Vagina (tissue), 2 donors: ENCODE measurements at regions not wholly inside any gene's neighbourhood (a gene's known extent, or its start where the extent isn't known, plus 50 kb on each side); places are given as distances from the start of the nearest gene placed in this dataset.

Experiments used
- DNase-seq, 2 donors: peaks; one replicate each; pipeline ENCODE4 v3.0.0-alpha.2; 2017; ENCODE audit errors: extremely low spot score in 2 of 2
- H3K27ac ChIP-seq: fragments of 200-600 bp; sonication (generic); one replicate; pipeline ENCODE4 v1.5.1; 2019
- H3K27me3 ChIP-seq: fragments of 200-600 bp; sonication (generic); one replicate; pipeline ENCODE4 v1.5.1; 2019
- H3K36me3 ChIP-seq, 2 donors: fragments of 200-600 bp; sonication (generic); one replicate each; pipeline ENCODE4 v1.5.1; 2017 to 2019
- H3K4me1 ChIP-seq: fragments of 200-600 bp; sonication (generic); one replicate; pipeline ENCODE4 v1.5.1; 2019
- H3K4me3 ChIP-seq, 2 donors: fragments of 200-600 bp; sonication (generic); 1 replicate in 1 of 2; 2 replicates in 1 of 2; pipeline ENCODE4 v1.5.1; 2016 to 2019
- H3K9me3 ChIP-seq: fragments of 200-600 bp; sonication (generic); one replicate; pipeline ENCODE4 v1.5.1; 2019
- CTCF ChIP-seq, 3 experiments: fragments of 450-650 bp in 2 of 3; fragments of 200-600 bp in 1 of 3; sonication (generic) in 1 of 3; IDR thresholded peaks; one replicate each; pipeline ENCODE4 v1.5.1; 2017 to 2019; ENCODE audit warnings: antibody characterized with exemption in 3 of 3, mild to moderate bottlenecking in 2 of 3, moderate library complexity in 2 of 3
- POLR2A ChIP-seq, 2 donors: fragments of 450-650 bp; IDR thresholded peaks; one replicate each; pipeline ENCODE4 v1.6.1; 2017; ENCODE audit warnings: antibody characterized with exemption in 2 of 2, mild to moderate bottlenecking in 2 of 2, moderate library complexity in 2 of 2
- POLR2AphosphoS5 ChIP-seq, 2 donors: sonication (generic); formaldehyde crosslinking; IDR thresholded peaks; one replicate each; pipeline ENCODE4 v1.9.0; 2017; ENCODE audit warnings: antibody characterized with exemption in 2 of 2, mild to moderate bottlenecking in 2 of 2, low read depth in 1 of 2; ENCODE audit not compliant: insufficient read depth in 1 of 2
- intact Hi-C: fragments of 100-400 bp; cut with DNase I; formaldehyde crosslinking; loops from one replicate; pipeline ENCODE4 v1.15.1; 2023

GRCh38 chr2:145495590-145495989 is 975.7 kb upstream of the ZEB2 start:
- Histone ChIP-seq H3K27ac (no peak overlapping the region), H3K4me1 (no peaks in the 10 kb centered on the region), H3K36me3 (no peaks in the 10 kb centered on the region), H3K27me3 (no peaks in the 10 kb centered on the region), H3K4me3 (no peak overlapping the region), H3K9me3 (no peaks in the 10 kb centered on the region)
- TF ChIP-seq POLR2A (IDR thresholded peaks at IDR 0.05), result no peak
- TF ChIP-seq CTCF (IDR thresholded peaks at IDR 0.05), result no peak
- no peak for TF ChIP-seq POLR2AphosphoS5 (IDR thresholded peaks at IDR 0.05; ENCODE audit: insufficient read depth in 1 of 2, low read depth in 1 of 2)
- intact Hi-C loops, result no loop called here
- DNase-seq, result no peak

GRCh38 chr2:145494441-145494840 is 974.5 kb upstream of the ZEB2 start:
- H3K4me3 ChIP-seq, result no peak overlapping the region
- H3K27ac ChIP-seq, result no peak overlapping the region

GRCh38 chr2:145488571-145488970 is 968.7 kb upstream of the ZEB2 start:
- DNase-seq, result no peak
- Histone ChIP-seq H3K27ac (no peak overlapping the region), H3K27me3 (no peaks in the 10 kb centered on the region), H3K4me1 (no peaks in the 10 kb centered on the region), H3K36me3 (no peaks in the 10 kb centered on the region), H3K9me3 (no peaks in the 10 kb centered on the region), H3K4me3 (no peak overlapping the region)
- TF ChIP-seq CTCF (IDR thresholded peaks at IDR 0.05) (no peak), POLR2AphosphoS5 (IDR thresholded peaks at IDR 0.05; ENCODE audit: insufficient read depth in 1 of 2, low read depth in 1 of 2) (no peak), POLR2A (IDR thresholded peaks at IDR 0.05) (no peak)
- intact Hi-C loops, result no loop called here

More at GRCh38 chr2:145494441-145494840, 974.5 kb upstream of the ZEB2 start:
- H3K4me1 ChIP-seq, result no peaks in the 10 kb centered on the region
- H3K9me3 ChIP-seq, result no peaks in the 10 kb centered on the region
- intact Hi-C loops, result no loop called here
- DNase-seq, result no peak
- H3K27me3 ChIP-seq, result no peaks in the 10 kb centered on the region
- no peak for TF ChIP-seq CTCF (IDR thresholded peaks at IDR 0.05)
- no peak for TF ChIP-seq POLR2A (IDR thresholded peaks at IDR 0.05)
- TF ChIP-seq POLR2AphosphoS5 (IDR thresholded peaks at IDR 0.05; ENCODE audit: insufficient read depth in 1 of 2, low read depth in 1 of 2), result no peak
- H3K36me3 ChIP-seq, result no peaks in the 10 kb centered on the region

- no peaks in the 10 kb centered on the region for H3K9me3 ChIP-seq
- no peak overlapping the region for H3K4me3 ChIP-seq
- no peak overlapping the region for H3K27ac ChIP-seq
- H3K27me3 ChIP-seq, result no peaks in the 10 kb centered on the region
- H3K4me1 ChIP-seq, result no peaks in the 10 kb centered on the region
- intact Hi-C loops, result no loop called here
- DNase-seq, result no peak
- H3K36me3 ChIP-seq, result no peaks in the 10 kb centered on the region
- TF ChIP-seq POLR2A (IDR thresholded peaks at IDR 0.05), result no peak
- no peak for TF ChIP-seq CTCF (IDR thresholded peaks at IDR 0.05)
- TF ChIP-seq POLR2AphosphoS5 (IDR thresholded peaks at IDR 0.05; ENCODE audit: insufficient read depth in 1 of 2, low read depth in 1 of 2), result no peak
Measured at GRCh38 chr2:145484448-145485097, 964.7 kb upstream of the ZEB2 start.

- intact Hi-C loops, result no loop called here
- Histone ChIP-seq H3K4me1 (no peaks in the 10 kb centered on the region), H3K9me3 (no peaks in the 10 kb centered on the region), H3K27ac (no peak overlapping the region), H3K27me3 (no peaks in the 10 kb centered on the region), H3K36me3 (no peaks in the 10 kb centered on the region), H3K4me3 (no peak overlapping the region)
- TF ChIP-seq CTCF (IDR thresholded peaks at IDR 0.05) (no peak), POLR2AphosphoS5 (IDR thresholded peaks at IDR 0.05; ENCODE audit: insufficient read depth in 1 of 2, low read depth in 1 of 2) (no peak), POLR2A (IDR thresholded peaks at IDR 0.05) (no peak)
- DNase-seq, result no peak
Measured at GRCh38 chr2:145483854-145484253, 963.9 kb upstream of the ZEB2 start.
